ENCODE measurements at regions not wholly inside any gene's neighbourhood (a gene's known extent, or its start where the extent isn't known, plus 50 kb on each side); places are given as distances from the start of the nearest gene placed in this dataset.

DNA sequence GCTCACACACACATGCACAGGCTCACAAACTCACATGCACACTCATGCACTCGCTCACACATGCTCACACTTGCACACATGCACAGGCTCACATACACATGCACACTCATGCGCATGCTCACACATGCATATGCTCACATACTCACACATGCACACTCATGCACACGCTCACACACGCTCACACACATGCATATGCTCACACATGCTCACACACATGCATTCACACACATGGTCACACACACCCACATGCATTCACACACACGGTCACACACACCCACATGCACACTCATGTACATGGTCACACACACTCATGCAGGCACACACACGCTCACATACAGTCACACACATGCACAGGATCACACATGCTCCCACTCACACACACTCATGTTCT is 132.8 kb upstream of the SMAD3 start:
- no peak for DNase-seq (ENCODE audit: low spot score)
- TF ChIP-seq POLR2A (IDR thresholded peaks at IDR 0.05) (no peak), POLR2AphosphoS5 (IDR thresholded peaks at IDR 0.05) (no peak)
- TF ChIP-seq, protein P1, sequence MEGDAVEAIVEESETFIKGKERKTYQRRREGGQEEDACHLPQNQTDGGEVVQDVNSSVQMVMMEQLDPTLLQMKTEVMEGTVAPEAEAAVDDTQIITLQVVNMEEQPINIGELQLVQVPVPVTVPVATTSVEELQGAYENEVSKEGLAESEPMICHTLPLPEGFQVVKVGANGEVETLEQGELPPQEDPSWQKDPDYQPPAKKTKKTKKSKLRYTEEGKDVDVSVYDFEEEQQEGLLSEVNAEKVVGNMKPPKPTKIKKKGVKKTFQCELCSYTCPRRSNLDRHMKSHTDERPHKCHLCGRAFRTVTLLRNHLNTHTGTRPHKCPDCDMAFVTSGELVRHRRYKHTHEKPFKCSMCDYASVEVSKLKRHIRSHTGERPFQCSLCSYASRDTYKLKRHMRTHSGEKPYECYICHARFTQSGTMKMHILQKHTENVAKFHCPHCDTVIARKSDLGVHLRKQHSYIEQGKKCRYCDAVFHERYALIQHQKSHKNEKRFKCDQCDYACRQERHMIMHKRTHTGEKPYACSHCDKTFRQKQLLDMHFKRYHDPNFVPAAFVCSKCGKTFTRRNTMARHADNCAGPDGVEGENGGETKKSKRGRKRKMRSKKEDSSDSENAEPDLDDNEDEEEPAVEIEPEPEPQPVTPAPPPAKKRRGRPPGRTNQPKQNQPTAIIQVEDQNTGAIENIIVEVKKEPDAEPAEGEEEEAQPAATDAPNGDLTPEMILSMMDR (IDR thresholded peaks at IDR 0.05): no peak
- Histone ChIP-seq H3K4me1 (replicated peaks) (peaks cover 10% of the 10 kb centered on the region), H3K27ac (no peak overlapping the region), H3K4me3 (no peak overlapping the region), H3K9me3 (no peaks in the 10 kb centered on the region), H3K36me3 (no peaks in the 10 kb centered on the region), H3K27me3 (replicated peaks; ENCODE audit: insufficient read depth) (no peaks in the 10 kb centered on the region)
- WGBS: 93% methylated on average over 6 of the region's 6 CpGs
- intact Hi-C loops (cut with DNase I): no loop called here

DNA sequence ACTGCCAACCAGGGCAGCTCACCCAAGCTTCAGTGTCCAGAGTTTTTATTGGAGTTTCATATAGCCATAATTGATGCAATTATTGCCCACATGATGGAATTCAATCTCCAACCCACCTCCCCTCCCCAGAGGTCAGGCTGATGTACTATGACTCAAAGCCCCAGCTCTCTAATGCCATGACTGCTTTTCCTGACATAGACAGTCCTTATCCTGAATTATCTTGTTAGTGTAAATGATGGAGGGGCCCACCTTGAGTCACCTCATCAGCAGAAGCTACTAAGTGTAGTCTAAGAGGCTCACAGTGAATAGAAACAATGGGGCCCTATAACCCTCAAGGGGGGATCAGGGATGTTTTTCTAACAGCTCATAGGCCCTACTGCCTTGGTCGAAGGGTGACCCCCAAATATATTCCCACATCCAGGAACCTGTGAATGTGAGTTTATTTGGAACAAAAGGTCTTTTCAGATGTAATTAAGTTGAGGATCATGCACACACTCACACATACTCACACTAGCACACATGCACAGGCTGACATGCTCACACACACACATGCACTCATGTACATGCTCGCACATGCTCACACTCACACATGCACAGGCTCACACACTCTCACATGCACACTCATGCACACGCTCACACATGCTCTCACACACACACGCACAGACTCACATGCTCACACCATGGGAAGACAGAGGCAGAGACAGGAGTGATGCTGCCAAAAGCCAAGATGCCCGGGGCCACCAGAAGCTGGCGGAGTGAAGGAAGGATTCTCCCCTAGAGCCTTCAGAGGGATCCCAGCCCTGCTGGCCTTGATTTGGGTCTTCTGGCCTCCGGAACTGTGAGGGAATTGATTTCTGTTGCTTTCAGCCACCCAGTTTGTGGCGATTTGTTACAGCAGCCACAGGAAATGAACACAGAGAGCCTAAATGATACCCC is 131.2 kb upstream of the SMAD3 start:
- intact Hi-C loops (cut with DNase I): no loop called here
- no peak for TF ChIP-seq POLR2AphosphoS5 (IDR thresholded peaks at IDR 0.05)
- TF ChIP-seq POLR2A (IDR thresholded peaks at IDR 0.05): no peak
- TF ChIP-seq, protein P1 (IDR thresholded peaks at IDR 0.05): no peak
- DNase-seq (ENCODE audit: low spot score): no peak
- Histone ChIP-seq H3K9me3 (no peaks in the 10 kb centered on the region), H3K27ac (no peak overlapping the region), H3K4me3 (no peak overlapping the region), H3K36me3 (no peaks in the 10 kb centered on the region), H3K4me1 (replicated peaks) (peaks cover 10% of the 10 kb centered on the region), H3K27me3 (replicated peaks; ENCODE audit: insufficient read depth) (no peaks in the 10 kb centered on the region)
- WGBS: 96% methylated on average over 8 of the region's 8 CpGs

DNA sequence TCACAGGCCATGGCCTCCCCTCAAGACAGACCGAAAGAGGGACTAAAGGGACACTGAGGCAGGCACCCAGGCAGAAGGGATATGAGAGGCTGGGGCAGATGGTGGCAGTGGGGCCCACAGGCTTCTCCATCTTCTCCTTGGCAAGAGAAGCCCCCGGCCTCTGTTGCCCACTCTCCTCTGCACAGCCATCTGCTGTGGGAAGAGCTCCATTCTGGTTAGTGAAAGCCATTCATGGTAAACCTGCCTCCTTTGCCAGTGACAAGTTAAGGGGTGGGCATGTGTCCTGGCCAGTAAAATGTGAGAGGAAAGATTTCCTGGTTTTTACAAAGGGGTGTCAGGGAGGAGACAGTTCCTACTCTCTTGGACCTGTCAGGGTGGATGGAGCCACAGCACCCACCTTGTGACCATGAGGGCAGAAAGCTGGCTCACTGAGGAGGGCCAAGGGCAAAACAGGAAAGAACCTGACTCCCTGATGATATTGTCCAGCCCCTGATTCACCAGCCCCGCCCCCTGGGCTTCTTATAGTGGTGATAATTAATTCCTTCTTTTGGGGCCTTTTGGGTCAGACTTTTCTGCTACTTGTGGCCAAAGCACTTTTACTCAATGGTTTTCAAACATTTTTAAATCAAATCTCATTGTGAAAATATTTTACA is 130.4 kb upstream of the SMAD3 start:
- no peak for DNase-seq (ENCODE audit: low spot score)
- Histone ChIP-seq H3K4me3 (no peak overlapping the region), H3K4me1 (replicated peaks) (peaks cover 10% of the 10 kb centered on the region), H3K27me3 (replicated peaks; ENCODE audit: insufficient read depth) (no peaks in the 10 kb centered on the region), H3K9me3 (no peaks in the 10 kb centered on the region), H3K36me3 (no peaks in the 10 kb centered on the region), H3K27ac (no peak overlapping the region)
- TF ChIP-seq, protein P1 (IDR thresholded peaks at IDR 0.05): no peak
- no peak for TF ChIP-seq POLR2AphosphoS5 (IDR thresholded peaks at IDR 0.05)
- intact Hi-C loops (cut with DNase I): no loop called here
- WGBS: 94% methylated on average over 3 of the region's 3 CpGs

DNA sequence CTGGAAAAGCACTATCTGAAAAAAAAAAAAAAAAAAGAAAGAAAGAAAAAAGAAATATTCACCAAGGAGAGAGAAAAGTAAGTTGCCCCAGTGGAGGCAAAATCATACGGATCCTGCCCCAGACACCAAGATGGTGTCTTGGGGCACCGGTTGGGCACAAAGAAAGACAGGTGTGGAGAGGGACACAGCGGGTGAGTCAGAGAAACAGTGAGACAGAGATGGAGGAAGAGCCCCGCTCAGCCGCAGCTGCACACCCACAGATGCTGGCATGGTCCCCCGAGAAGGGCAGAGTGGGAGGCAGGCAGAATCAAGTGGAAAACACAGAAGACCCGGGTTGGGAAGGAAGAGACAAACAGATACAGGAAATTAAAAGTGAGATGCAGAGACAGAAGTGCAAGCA is 129.7 kb upstream of the SMAD3 start:
- H3K4me3 ChIP-seq: no peak overlapping the region
- DNase-seq (ENCODE audit: low spot score): no peak

More for the DNA sequence above, 129.7 kb upstream of the SMAD3 start:
- intact Hi-C loops (cut with DNase I): no loop called here
- Histone ChIP-seq H3K36me3 (no peaks in the 10 kb centered on the region), H3K27me3 (replicated peaks; ENCODE audit: insufficient read depth) (no peaks in the 10 kb centered on the region), H3K9me3 (no peaks in the 10 kb centered on the region), H3K27ac (no peak overlapping the region), H3K4me1 (replicated peaks) (peaks cover 10% of the 10 kb centered on the region)
- WGBS: 79% methylated on average over 7 of the region's 7 CpGs
- TF ChIP-seq, protein P1 (IDR thresholded peaks at IDR 0.05): no peak
- TF ChIP-seq POLR2AphosphoS5 (IDR thresholded peaks at IDR 0.05) (no peak), POLR2A (IDR thresholded peaks at IDR 0.05) (no peak)

All from prostate gland (tissue), 2 donors.